Body of pancreas (tissue), 4 donors: ENCODE measurements at regions not wholly inside any gene's neighbourhood (a gene's known extent, or its start where the extent isn't known, plus 50 kb on each side); places are given as distances from the start of the nearest gene placed in this dataset.

ENCODE experiments used
- ATAC-seq: fragments of 150-250 bp; one replicate; pipeline ENCODE4 v1.9.1; 2016
- DNase-seq, 4 donors: peaks; one replicate each; pipeline ENCODE4 v3.0.0-alpha.2; 2019
- H3K27ac ChIP-seq, 4 donors: fragments of 200-600 bp; sonication (generic); 1 replicate in 3 of 4; 2 replicates in 1 of 4; pipeline versions ENCODE4 v1.5.1 to v1.6.1; 2016 to 2019; ENCODE audit warnings: mild to moderate bottlenecking in 1 of 4, mixed read lengths in 1 of 4, moderate library complexity in 1 of 4
- H3K27me3 ChIP-seq, 2 donors: fragments of 200-600 bp; sonication (generic); one replicate each; pipeline ENCODE4 v1.6.0; 2016; ENCODE audit warnings: mild to moderate bottlenecking in 1 of 2
- H3K36me3 ChIP-seq, 2 donors: fragments of 200-600 bp; sonication (generic); replicated peaks in 1 of 2; 2 replicates each; pipeline ENCODE4 v1.5.1; 2016; ENCODE audit warnings: low read depth in 2 of 2; ENCODE audit not compliant: insufficient read depth in 1 of 2
- H3K4me1 ChIP-seq: fragments of 200-600 bp; sonication (generic); one replicate; pipeline ENCODE4 v1.6.0; 2016
- H3K4me3 ChIP-seq, 2 donors: fragments of 200-600 bp; sonication (generic); 1 replicate in 1 of 2; 2 replicates in 1 of 2; pipeline ENCODE4 v1.5.1; 2016 to 2019
- H3K9me3 ChIP-seq, 3 donors: fragments of 200-600 bp; sonication (generic); 1 replicate in 2 of 3; 2 replicates in 1 of 3; pipeline ENCODE4 v1.5.1; 2016
- POLR2A ChIP-seq, 3 donors: fragments of 450-650 bp; IDR thresholded peaks; one replicate each; pipeline ENCODE4 v1.6.1; 2016; ENCODE audit warnings: antibody characterized with exemption in 3 of 3, mild to moderate bottlenecking in 2 of 3
- WGBS, 2 donors: methylation state at CpG; one replicate each; pipeline ENCODE4 v1.1.5; 2017; 5-methylcytosine and 5-hydroxymethylcytosine counted together
- intact Hi-C: fragments of 100-400 bp; cut with DNase I; formaldehyde crosslinking; loops from one replicate; pipeline ENCODE4 v1.15.1; 2023
- TF ChIP-seq, protein P1 (sequence below), 7 experiments: fragments of 450-650 bp in 4 of 7; fragments of 200-600 bp in 3 of 7; sonication (generic) in 3 of 7; IDR thresholded peaks; one replicate each; pipeline ENCODE4 v1.5.1; 2016 to 2019; ENCODE audit warnings: antibody characterized with exemption in 7 of 7

GRCh38 chr16:73753931-73754330 lies 542.7 kb upstream of the PSMD7 start:
- DNase-seq (no peak), ATAC-seq (no peak)
- WGBS, 2 donors: 72 to 76% methylated on average over 3 of the region's 3 CpGs
- no peak overlapping the region for H3K4me3 ChIP-seq
- H3K27me3 ChIP-seq: no peaks in the 10 kb centered on the region
- no peaks in the 10 kb centered on the region for H3K36me3 ChIP-seq
- no peaks in the 10 kb centered on the region for H3K4me1 ChIP-seq
- no peak for TF ChIP-seq POLR2A (IDR thresholded peaks at IDR 0.05)
- TF ChIP-seq, protein P1, sequence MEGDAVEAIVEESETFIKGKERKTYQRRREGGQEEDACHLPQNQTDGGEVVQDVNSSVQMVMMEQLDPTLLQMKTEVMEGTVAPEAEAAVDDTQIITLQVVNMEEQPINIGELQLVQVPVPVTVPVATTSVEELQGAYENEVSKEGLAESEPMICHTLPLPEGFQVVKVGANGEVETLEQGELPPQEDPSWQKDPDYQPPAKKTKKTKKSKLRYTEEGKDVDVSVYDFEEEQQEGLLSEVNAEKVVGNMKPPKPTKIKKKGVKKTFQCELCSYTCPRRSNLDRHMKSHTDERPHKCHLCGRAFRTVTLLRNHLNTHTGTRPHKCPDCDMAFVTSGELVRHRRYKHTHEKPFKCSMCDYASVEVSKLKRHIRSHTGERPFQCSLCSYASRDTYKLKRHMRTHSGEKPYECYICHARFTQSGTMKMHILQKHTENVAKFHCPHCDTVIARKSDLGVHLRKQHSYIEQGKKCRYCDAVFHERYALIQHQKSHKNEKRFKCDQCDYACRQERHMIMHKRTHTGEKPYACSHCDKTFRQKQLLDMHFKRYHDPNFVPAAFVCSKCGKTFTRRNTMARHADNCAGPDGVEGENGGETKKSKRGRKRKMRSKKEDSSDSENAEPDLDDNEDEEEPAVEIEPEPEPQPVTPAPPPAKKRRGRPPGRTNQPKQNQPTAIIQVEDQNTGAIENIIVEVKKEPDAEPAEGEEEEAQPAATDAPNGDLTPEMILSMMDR (IDR thresholded peaks at IDR 0.05): no peak
- intact Hi-C loops: no loop called here
- H3K27ac ChIP-seq: no peak overlapping the region
- H3K9me3 ChIP-seq: peaks cover 0 to 1% (median 0%) of the 10 kb centered on the region in 3 donors

DNA sequence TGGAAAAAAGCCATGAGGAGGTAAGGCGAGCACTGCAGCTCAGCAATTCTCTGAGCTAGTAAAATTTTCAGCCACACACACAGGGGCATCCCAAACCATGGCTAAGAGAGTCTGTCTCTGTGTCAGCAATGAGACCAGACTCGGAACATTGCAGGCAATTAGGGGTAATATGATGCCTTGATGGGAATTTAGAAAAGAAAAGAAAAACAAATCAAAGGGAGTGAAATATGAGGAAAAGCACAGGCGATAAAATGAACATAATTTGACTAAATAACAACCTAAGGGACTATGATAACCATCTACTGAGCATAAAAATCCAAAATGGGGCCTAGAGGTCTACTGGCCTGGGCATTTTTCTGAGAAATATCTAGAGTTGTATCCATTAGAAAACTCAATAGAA lies 546.0 kb upstream of the PSMD7 start:
- no peak overlapping the region for H3K27ac ChIP-seq
- H3K36me3 ChIP-seq: no peaks in the 10 kb centered on the region
- no peaks in the 10 kb centered on the region for H3K9me3 ChIP-seq
- no peaks in the 10 kb centered on the region for H3K27me3 ChIP-seq
- TF ChIP-seq, protein P1 (IDR thresholded peaks at IDR 0.05): no peak
- no peak for TF ChIP-seq POLR2A (IDR thresholded peaks at IDR 0.05)
- intact Hi-C loops: no loop called here
- DNase-seq (no peak), ATAC-seq (no peak)
- no peaks in the 10 kb centered on the region for H3K4me1 ChIP-seq
- WGBS, 2 donors: 70 to 74% methylated on average over 3 of the region's 3 CpGs
- no peak overlapping the region for H3K4me3 ChIP-seq

DNA sequence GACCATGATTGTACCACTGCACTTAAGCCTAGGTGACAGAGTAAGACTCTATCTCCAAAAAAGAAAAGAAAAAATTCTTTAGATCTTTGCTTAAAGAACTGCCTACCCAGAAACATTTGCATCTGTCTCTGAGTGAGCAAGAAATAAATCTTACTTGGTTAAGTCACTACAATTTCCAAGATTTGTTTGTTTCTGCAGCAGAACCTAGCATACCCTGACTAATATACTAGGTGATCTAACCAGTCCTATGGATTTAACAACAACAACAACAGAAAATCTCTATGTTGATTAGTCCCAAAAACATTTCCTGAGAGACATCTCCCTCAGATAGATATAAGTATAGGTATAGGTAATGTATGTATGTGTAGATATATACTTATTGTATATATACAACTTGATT lies 549.3 kb upstream of the PSMD7 start:
- no peaks in the 10 kb centered on the region for H3K27me3 ChIP-seq
- ATAC-seq: no peak
- no peak overlapping the region for H3K4me3 ChIP-seq
- TF ChIP-seq POLR2A (IDR thresholded peaks at IDR 0.05): no peak
- TF ChIP-seq, protein P1 (IDR thresholded peaks at IDR 0.05): no peak
- DNase-seq: no peak
- H3K4me1 ChIP-seq: no peaks in the 10 kb centered on the region
- H3K27ac ChIP-seq: no peak overlapping the region
- intact Hi-C loops: no loop called here
- H3K9me3 ChIP-seq: no peaks in the 10 kb centered on the region
- no peaks in the 10 kb centered on the region for H3K36me3 ChIP-seq

DNA sequence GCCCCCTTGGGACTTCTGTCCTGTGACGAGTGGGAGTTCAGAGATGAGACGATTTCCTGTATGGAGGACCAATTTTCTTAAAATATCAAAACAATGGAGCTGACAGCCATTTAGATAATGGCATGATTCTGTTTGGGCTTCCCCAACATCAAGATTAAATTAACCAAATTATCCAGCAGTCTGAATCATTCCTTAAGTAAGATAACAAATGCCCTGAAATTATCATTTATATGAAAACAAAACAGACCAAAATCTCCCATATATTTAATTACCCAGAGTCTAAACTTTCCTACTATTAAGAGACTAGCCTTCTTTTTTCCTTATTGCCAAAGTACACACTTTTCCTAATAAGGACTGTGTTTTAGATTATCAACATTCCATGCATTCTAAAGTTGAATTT lies 550.1 kb upstream of the PSMD7 start:
- no peak for ATAC-seq
- 62 to 63% methylated on average over 2 of the region's 2 CpGs for WGBS, 2 donors
- Histone ChIP-seq H3K9me3 (no peaks in the 10 kb centered on the region), H3K27ac (no peak overlapping the region), H3K36me3 (no peaks in the 10 kb centered on the region), H3K27me3 (no peaks in the 10 kb centered on the region), H3K4me3 (no peak overlapping the region), H3K4me1 (no peaks in the 10 kb centered on the region)
- DNase-seq: no peak
- TF ChIP-seq, protein P1 (IDR thresholded peaks at IDR 0.05): no peak
- TF ChIP-seq POLR2A (IDR thresholded peaks at IDR 0.05): no peak
- intact Hi-C loops: no loop called here

GRCh38 chr16:73743665-73744496 lies 552.7 kb upstream of the PSMD7 start:
- TF ChIP-seq POLR2A (IDR thresholded peaks at IDR 0.05): no peak
- TF ChIP-seq, protein P1 (IDR thresholded peaks at IDR 0.05): no peak

More at GRCh38 chr16:73743665-73744496, 552.7 kb upstream of the PSMD7 start:
- no peak for ATAC-seq
- no peaks in the 10 kb centered on the region for H3K9me3 ChIP-seq
- no peaks in the 10 kb centered on the region for H3K36me3 ChIP-seq
- no peaks in the 10 kb centered on the region for H3K4me1 ChIP-seq
- intact Hi-C loops: no loop called here
- 70 to 75% methylated on average over 11 of the region's 11 CpGs for WGBS, 2 donors
- DNase-seq: no peak
- no peaks in the 10 kb centered on the region for H3K27me3 ChIP-seq
- H3K27ac ChIP-seq: no peak overlapping the region
- H3K4me3 ChIP-seq: no peak overlapping the region
